PC-3 (cell line): ENCODE measurements at regions not wholly inside any gene's neighbourhood (a gene's known extent, or its start where the extent isn't known, plus 50 kb on each side); places are given as distances from the start of the nearest gene placed in this dataset.
"Not testable (repeated sequence)": the region's sequence is repeated elsewhere in the genome, so short reads cannot be mapped to it uniquely, and the experiment has no call there.

ENCODE experiments used
- EZH2 ChIP-seq: fragments of 300-600 bp; sonication (generic); IDR thresholded peaks from one replicate; pipeline ENCODE4 v1.6.1; 2017; ENCODE audit warnings: antibody characterized with exemption, mild to moderate bottlenecking, low read length; ENCODE audit not compliant: unreplicated experiment
- TF ChIP-seq, protein P1 (sequence below): fragments of 300-600 bp; sonication (generic); conservative IDR thresholded peaks from 2 replicates; pipeline ENCODE4 v1.5.1; 2017; ENCODE audit warnings: antibody characterized with exemption, low read depth, mild to moderate bottlenecking, low read length

DNA sequence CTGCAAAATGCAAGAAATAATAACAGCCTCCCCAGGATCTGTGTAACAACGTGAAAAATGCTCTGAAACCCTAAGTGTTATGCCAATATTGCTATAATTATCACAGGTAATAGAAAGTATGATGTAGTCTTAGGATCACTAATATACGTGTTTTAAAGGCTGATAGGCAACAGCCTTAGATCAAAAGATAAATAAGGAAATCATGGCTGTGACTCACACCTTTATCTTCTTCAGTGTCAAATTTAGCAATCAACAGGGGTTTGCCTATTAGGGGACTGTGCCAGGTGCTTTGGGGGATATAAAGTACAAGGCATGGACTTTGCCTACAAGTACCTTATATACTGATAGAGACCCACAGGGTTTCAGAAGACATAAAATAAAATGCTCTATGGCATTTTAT, 142.1 kb upstream of the VOPP1 start:
- not testable (repeated sequence) for TF ChIP-seq EZH2
- TF ChIP-seq, protein P1, sequence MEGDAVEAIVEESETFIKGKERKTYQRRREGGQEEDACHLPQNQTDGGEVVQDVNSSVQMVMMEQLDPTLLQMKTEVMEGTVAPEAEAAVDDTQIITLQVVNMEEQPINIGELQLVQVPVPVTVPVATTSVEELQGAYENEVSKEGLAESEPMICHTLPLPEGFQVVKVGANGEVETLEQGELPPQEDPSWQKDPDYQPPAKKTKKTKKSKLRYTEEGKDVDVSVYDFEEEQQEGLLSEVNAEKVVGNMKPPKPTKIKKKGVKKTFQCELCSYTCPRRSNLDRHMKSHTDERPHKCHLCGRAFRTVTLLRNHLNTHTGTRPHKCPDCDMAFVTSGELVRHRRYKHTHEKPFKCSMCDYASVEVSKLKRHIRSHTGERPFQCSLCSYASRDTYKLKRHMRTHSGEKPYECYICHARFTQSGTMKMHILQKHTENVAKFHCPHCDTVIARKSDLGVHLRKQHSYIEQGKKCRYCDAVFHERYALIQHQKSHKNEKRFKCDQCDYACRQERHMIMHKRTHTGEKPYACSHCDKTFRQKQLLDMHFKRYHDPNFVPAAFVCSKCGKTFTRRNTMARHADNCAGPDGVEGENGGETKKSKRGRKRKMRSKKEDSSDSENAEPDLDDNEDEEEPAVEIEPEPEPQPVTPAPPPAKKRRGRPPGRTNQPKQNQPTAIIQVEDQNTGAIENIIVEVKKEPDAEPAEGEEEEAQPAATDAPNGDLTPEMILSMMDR, result not testable (repeated sequence)
